ENCODE measurements at regions not wholly inside any gene's neighbourhood (a gene's known extent, or its start where the extent isn't known, plus 50 kb on each side); places are given as distances from the start of the nearest gene placed in this dataset.

GRCh38 chr2:133825778-133826177 is 257.5 kb upstream of the NCKAP5 start:
- TF ChIP-seq, protein P1, sequence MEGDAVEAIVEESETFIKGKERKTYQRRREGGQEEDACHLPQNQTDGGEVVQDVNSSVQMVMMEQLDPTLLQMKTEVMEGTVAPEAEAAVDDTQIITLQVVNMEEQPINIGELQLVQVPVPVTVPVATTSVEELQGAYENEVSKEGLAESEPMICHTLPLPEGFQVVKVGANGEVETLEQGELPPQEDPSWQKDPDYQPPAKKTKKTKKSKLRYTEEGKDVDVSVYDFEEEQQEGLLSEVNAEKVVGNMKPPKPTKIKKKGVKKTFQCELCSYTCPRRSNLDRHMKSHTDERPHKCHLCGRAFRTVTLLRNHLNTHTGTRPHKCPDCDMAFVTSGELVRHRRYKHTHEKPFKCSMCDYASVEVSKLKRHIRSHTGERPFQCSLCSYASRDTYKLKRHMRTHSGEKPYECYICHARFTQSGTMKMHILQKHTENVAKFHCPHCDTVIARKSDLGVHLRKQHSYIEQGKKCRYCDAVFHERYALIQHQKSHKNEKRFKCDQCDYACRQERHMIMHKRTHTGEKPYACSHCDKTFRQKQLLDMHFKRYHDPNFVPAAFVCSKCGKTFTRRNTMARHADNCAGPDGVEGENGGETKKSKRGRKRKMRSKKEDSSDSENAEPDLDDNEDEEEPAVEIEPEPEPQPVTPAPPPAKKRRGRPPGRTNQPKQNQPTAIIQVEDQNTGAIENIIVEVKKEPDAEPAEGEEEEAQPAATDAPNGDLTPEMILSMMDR (IDR thresholded peaks at IDR 0.05) = no peak
- TF ChIP-seq POLR2A (IDR thresholded peaks at IDR 0.05) = no peak
